ENCODE measurements at regions not wholly inside any gene's neighbourhood (a gene's known extent, or its start where the extent isn't known, plus 50 kb on each side); places are given as distances from the start of the nearest gene placed in this dataset.

GRCh38 chr7:72476608-72477305 lies 64.6 kb upstream of the CALN1 start:
- no peak for DNase-seq
- no peak overlapping the region for H3K4me3 ChIP-seq
- H3K27ac ChIP-seq = no peak overlapping the region
- 85 to 91% methylated on average over 16 of the region's 16 CpGs for WGBS, 2 donors
- no peaks in the 10 kb centered on the region for H3K27me3 ChIP-seq
- intact Hi-C loops (cut with DNase I) = no loop called here
- no peak for TF ChIP-seq CTCF (IDR thresholded peaks at IDR 0.05)
- no peak for FAIRE-seq
- H3K36me3 ChIP-seq = no peaks in the 10 kb centered on the region
- ATAC-seq = no peak
- peaks cover 0 to 9% (median 0%) of the 10 kb centered on the region in 3 donors for H3K4me1 ChIP-seq
- no peaks in the 10 kb centered on the region for H3K9me3 ChIP-seq

GRCh38 chr7:72467237-72467636 lies 55.1 kb upstream of the CALN1 start:
- Histone ChIP-seq H3K9me3 (no peaks in the 10 kb centered on the region), H3K4me3 (no peak overlapping the region), H3K4me1 (no peaks in the 10 kb centered on the region), H3K27me3 (no peaks in the 10 kb centered on the region), H3K36me3 (no peaks in the 10 kb centered on the region), H3K27ac (no peak overlapping the region)
- no peak for TF ChIP-seq CTCF (IDR thresholded peaks at IDR 0.05)
- ATAC-seq (peak in 1 of 4 donors; percentile 30), DNase-seq (peak in 3 of 6 donors; percentile 12 to 56 (median 20)), FAIRE-seq (no peak)
- WGBS, 2 donors = 42 to 45% methylated on average over 9 of the region's 9 CpGs
- intact Hi-C loops (cut with DNase I) = no loop called here

GRCh38 chr7:72466797-72467196 lies 54.7 kb upstream of the CALN1 start:
- Histone ChIP-seq H3K9me3 (no peaks in the 10 kb centered on the region), H3K27me3 (no peaks in the 10 kb centered on the region), H3K4me1 (no peaks in the 10 kb centered on the region), H3K36me3 (no peaks in the 10 kb centered on the region), H3K27ac (no peak overlapping the region), H3K4me3 (no peak overlapping the region)
- DNase-seq (no peak), ATAC-seq (no peak), FAIRE-seq (no peak)
- WGBS, 2 donors = 58 to 63% methylated on average over 2 of the region's 2 CpGs
- intact Hi-C loops (cut with DNase I) = no loop called here
- no peak for TF ChIP-seq CTCF (IDR thresholded peaks at IDR 0.05)

GRCh38 chr7:72465521-72465920 lies 53.4 kb upstream of the CALN1 start:
- no peaks in the 10 kb centered on the region for H3K36me3 ChIP-seq
- 51 to 70% methylated on average over 5 of the region's 5 CpGs for WGBS, 2 donors
- no peaks in the 10 kb centered on the region for H3K9me3 ChIP-seq
- DNase-seq (no peak), ATAC-seq (no peak), FAIRE-seq (no peak)
- H3K27ac ChIP-seq = no peak overlapping the region
- H3K4me1 ChIP-seq = no peaks in the 10 kb centered on the region
- no peak overlapping the region for H3K4me3 ChIP-seq
- no peaks in the 10 kb centered on the region for H3K27me3 ChIP-seq
- no peak for TF ChIP-seq CTCF (IDR thresholded peaks at IDR 0.05)
- intact Hi-C loops (cut with DNase I) = no loop called here

GRCh38 chr7:72462311-72462710 lies 50.2 kb upstream of the CALN1 start:
- H3K9me3 ChIP-seq = no peaks in the 10 kb centered on the region
- no peak overlapping the region for H3K27ac ChIP-seq
- no peaks in the 10 kb centered on the region for H3K36me3 ChIP-seq
- no peak for FAIRE-seq
- H3K27me3 ChIP-seq = no peaks in the 10 kb centered on the region
- 52 to 54% methylated on average over 7 of the region's 7 CpGs for WGBS, 2 donors
- H3K4me3 ChIP-seq = no peak overlapping the region
- no peak for TF ChIP-seq CTCF (IDR thresholded peaks at IDR 0.05)
- no peaks in the 10 kb centered on the region for H3K4me1 ChIP-seq
- no peak for DNase-seq
- no peak for ATAC-seq
- intact Hi-C loops (cut with DNase I) = no loop called here

Data from pancreas (tissue), 10 donors.